GM12878 (cell line): ENCODE measurements at regions not wholly inside any gene's neighbourhood (a gene's known extent, or its start where the extent isn't known, plus 50 kb on each side); places are given as distances from the start of the nearest gene placed in this dataset.

Source experiments
- ATAC-seq: fragments of 200-7000 bp; cut with Tn5 transposase; 3 replicates; pipeline ENCODE4 v1.9.1; 2020; ENCODE audit warnings: mild to moderate bottlenecking, moderate library complexity
- BruUV-seq: library from RNA; stranded (reverse); fragments of 400-500 nt; replicated peaks from 2 replicates; lab custom pipeline; 2021; lab: Mats Ljungman, UMichigan
- CTCF ChIA-PET: fragments of 300-600 bp; sonication (Branson Sonifier 250); formaldehyde crosslinking; extraction: SDS; loops from one replicate; lab custom pipeline; 2021; ENCODE audit warnings: inconsistent platforms; lab: Yijun Ruan, JAX
- POLR2A ChIA-PET: fragments of 350-600 bp; formaldehyde crosslinking; extraction: SDS; loops from one replicate; lab custom pipeline; 2021; ENCODE audit warnings: inconsistent platforms; lab: Charles Lee
- RAD21 ChIA-PET: fragments of 300-600 bp; sonication (Branson Sonifier 250); formaldehyde crosslinking; loops from one replicate; lab custom pipeline; 2023; ENCODE audit warnings: antibody characterized with exemption; ENCODE audit not compliant: unreplicated experiment; lab: Charles Lee
- SMC1A ChIA-PET: fragments of 300-600 bp; sonication (Branson Sonifier 250); formaldehyde crosslinking; loops from one replicate; lab custom pipeline; 2023; ENCODE audit not compliant: unreplicated experiment, uncharacterized antibody; lab: Charles Lee
- DNase-seq: peaks from one replicate; pipeline ENCODE4 v3.0.0-alpha.2; 2011; ENCODE audit warnings: low read depth, low spot score
- FAIRE-seq: peaks from 3 replicates; lab custom pipeline; 2011; peaks lifted over from hg19 to GRCh38; lab: Jason Lieb, UNC
- H2AFZ ChIP-seq: 2 replicates; pipeline ENCODE4 v1.6.0; 2011; ENCODE audit warnings: low read depth, low read length, control low read depth; ENCODE audit not compliant: control insufficient read depth
- H3K27ac ChIP-seq: 2 replicates; pipeline ENCODE4 v1.5.1; 2011; ENCODE audit warnings: control low read depth; ENCODE audit not compliant: control insufficient read depth, insufficient read depth
- H3K27me3 ChIP-seq, 2 experiments: replicated peaks in 1 of 2; 2 replicates each; pipeline versions ENCODE4 v1.6.0 to v1.6.1; 2011; ENCODE audit warnings: low read length in 1 of 2; ENCODE audit not compliant: control insufficient read depth in 2 of 2, insufficient read depth in 2 of 2
- H3K36me3 ChIP-seq, 2 experiments: 2 replicates each; pipeline ENCODE4 v1.5.1; 2011; ENCODE audit warnings: low read length in 1 of 2; ENCODE audit not compliant: control insufficient read depth in 2 of 2, insufficient read depth in 2 of 2
- H3K4me1 ChIP-seq: 2 replicates; pipeline ENCODE4 v1.6.1; 2011; ENCODE audit warnings: mild to moderate bottlenecking, low read length, moderate library complexity, mixed read lengths; ENCODE audit not compliant: control insufficient read depth, insufficient read depth
- H3K4me2 ChIP-seq: 2 replicates; pipeline ENCODE4 v1.6.0; 2011; ENCODE audit warnings: control low read depth; ENCODE audit not compliant: control insufficient read depth, insufficient read depth
- H3K4me3 ChIP-seq: fragments of 200-600 bp; sonication (generic); 2 replicates; pipeline ENCODE4 v1.5.1; 2016
- H3K79me2 ChIP-seq: 2 replicates; pipeline ENCODE4 v1.6.0; 2011; ENCODE audit warnings: low read length; ENCODE audit not compliant: control insufficient read depth, insufficient read depth
- H3K9ac ChIP-seq: 2 replicates; pipeline ENCODE4 v1.8.0; 2011; ENCODE audit warnings: low read length, control low read depth, mixed read lengths; ENCODE audit not compliant: control insufficient read depth, insufficient read depth
- H3K9me3 ChIP-seq: replicated peaks from 3 replicates; pipeline ENCODE4 v1.5.1; 2011; ENCODE audit warnings: mild to moderate bottlenecking, low read length; ENCODE audit not compliant: control insufficient read depth, insufficient read depth
- H4K20me1 ChIP-seq: 2 replicates; pipeline ENCODE4 v1.6.0; 2011; ENCODE audit not compliant: control insufficient read depth, insufficient read depth
- BACH1 ChIP-seq: fragments of 450-650 bp; IDR thresholded peaks from 2 replicates; pipeline ENCODE4 v1.6.1; 2017; ENCODE audit warnings: mild to moderate bottlenecking, borderline replicate concordance
- BCL11A ChIP-seq: IDR thresholded peaks from 2 replicates; pipeline ENCODE4 v1.6.1; 2011; ENCODE audit warnings: low read depth, low read length
- BHLHE40 ChIP-seq, 2 experiments: fragments of 450-650 bp in 1 of 2; IDR thresholded peaks; 2 replicates each; pipeline ENCODE4 v1.6.1; 2011 to 2017; ENCODE audit warnings: low read depth in 2 of 2, borderline replicate concordance in 1 of 2, improper control_type of control experiment in 1 of 2, low read length in 1 of 2, mild to moderate bottlenecking in 1 of 2
- EP300 ChIP-seq, 2 experiments: fragments of 150-350 bp in 1 of 2; IDR thresholded peaks; 2 replicates each; pipeline ENCODE4 v1.6.1; 2011 to 2012; ENCODE audit warnings: low read depth in 2 of 2, low read length in 2 of 2, borderline replicate concordance in 1 of 2, improper control_type of control experiment in 1 of 2, inconsistent platforms in 1 of 2; ENCODE audit not compliant: control insufficient read depth in 1 of 2
- ESRRA ChIP-seq: IDR thresholded peaks from 2 replicates; pipeline ENCODE4 v1.6.1; 2012; ENCODE audit warnings: mild to moderate bottlenecking, low read length, improper control_type of control experiment
- IKZF2 ChIP-seq, 2 experiments: fragments of 450-650 bp; IDR thresholded peaks; 2 replicates each; pipeline ENCODE4 v1.6.1; 2017; ENCODE audit warnings: mild to moderate bottlenecking in 2 of 2, moderate library complexity in 2 of 2
- KDM1A ChIP-seq: fragments of 200-600 bp; sonication (generic); IDR thresholded peaks from 2 replicates; pipeline ENCODE4 v1.6.1; 2016; ENCODE audit warnings: borderline replicate concordance
- MEF2B ChIP-seq: fragments of 450-650 bp; IDR thresholded peaks from 2 replicates; pipeline ENCODE4 v1.6.1; 2018; ENCODE audit warnings: mild to moderate bottlenecking, moderate library complexity; ENCODE audit not compliant: partially characterized antibody, poor library complexity, severe bottlenecking
- PAX8 ChIP-seq: fragments of 450-650 bp; IDR thresholded peaks from 2 replicates; pipeline ENCODE4 v1.6.1; 2017; ENCODE audit warnings: mild to moderate bottlenecking, moderate library complexity
- RAD51 ChIP-seq: fragments of 450-650 bp; IDR thresholded peaks from 2 replicates; pipeline ENCODE4 v1.6.1; 2016; ENCODE audit warnings: moderate library complexity, mild to moderate bottlenecking, inconsistent platforms
- RUNX3 ChIP-seq: IDR thresholded peaks from 2 replicates; pipeline ENCODE4 v1.6.1; 2012; ENCODE audit warnings: low read length, inconsistent platforms
- SUZ12 ChIP-seq: fragments of 200-600 bp; sonication (generic); IDR thresholded peaks from one replicate; pipeline ENCODE4 v1.6.1; 2018; ENCODE audit warnings: antibody characterized with exemption, mild to moderate bottlenecking; ENCODE audit not compliant: unreplicated experiment
- YBX1 ChIP-seq: fragments of 450-650 bp; IDR thresholded peaks from 2 replicates; pipeline ENCODE4 v1.6.1; 2016; ENCODE audit warnings: antibody characterized with exemption
- WGBS: methylation state at CpG from one replicate; pipeline ENCODE4 v1.1.6; 2016; ENCODE audit warnings: low lambda C conversion rate; ENCODE audit not compliant: insufficient replicate concordance, insufficient coverage; ENCODE audit errors: missing lambda C conversion rate; 5-methylcytosine and 5-hydroxymethylcytosine counted together
- in situ Hi-C: fragments of 300-500 bp; cut with MboI; formaldehyde crosslinking; loops from 9 replicates; pipeline ENCODE4 v1.14.3; 2018; ENCODE audit warnings: mixed read lengths
- intact Hi-C: fragments of 100-400 bp; cut with micrococcal nuclease; formaldehyde crosslinking; loops from one replicate; pipeline ENCODE4 v1.14.2; 2022; ENCODE audit not compliant: unreplicated experiment
- TF ChIP-seq, protein P1 (sequence below): IDR thresholded peaks from 2 replicates; pipeline ENCODE4 v1.6.1; 2012; ENCODE audit warnings: low read length, inconsistent platforms
- TF ChIP-seq, protein P2 (sequence below): fragments of 450-650 bp; IDR thresholded peaks from 2 replicates; pipeline ENCODE4 v1.6.1; 2017; ENCODE audit warnings: low read depth, mild to moderate bottlenecking, moderate library complexity

DNA sequence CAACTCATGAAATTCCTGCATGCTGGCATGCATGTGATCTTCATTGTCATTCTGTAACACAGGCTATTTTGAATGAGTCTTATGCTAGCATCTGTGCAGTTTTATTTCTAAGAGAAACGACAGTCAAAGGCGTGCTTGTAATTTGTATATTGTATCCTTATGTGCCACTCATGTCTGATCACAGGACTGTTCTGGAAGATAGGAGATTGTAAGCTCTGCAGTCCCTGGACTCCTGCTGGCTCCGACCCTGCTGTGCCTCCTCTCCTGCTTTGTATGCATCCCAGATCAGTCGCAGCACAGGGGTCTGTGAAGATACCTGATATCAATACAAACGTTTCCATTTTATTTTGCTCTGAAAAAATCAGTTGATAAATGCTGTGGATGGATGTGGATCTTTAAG, 653.1 kb downstream of the LIG4 start (continued):
- TF ChIP-seq MEF2B (no peak), IKZF2 (IDR thresholded peaks at IDR 0.05) (no peak)

DNA sequence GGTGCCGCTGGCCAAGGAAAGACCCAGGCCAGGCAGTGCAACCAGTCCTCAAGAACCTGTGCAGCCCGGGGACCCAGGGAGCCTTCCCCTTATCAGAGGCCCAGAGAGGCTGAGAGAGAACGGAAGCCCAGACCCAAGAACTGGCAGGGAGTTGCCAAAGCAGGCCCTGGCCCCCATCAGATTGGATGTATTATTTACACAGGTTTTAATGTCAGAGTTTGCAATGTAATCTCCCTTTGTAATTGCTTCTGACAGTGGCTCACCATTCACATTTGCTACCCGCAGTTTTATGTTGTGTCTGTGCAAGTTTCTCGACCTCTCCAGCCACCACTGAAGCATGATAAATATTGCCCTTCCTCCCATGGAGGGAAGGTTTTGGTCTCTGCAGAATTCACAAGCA, 660.9 kb downstream of the LIG4 start:
- ATAC-seq: no peak
- intact Hi-C loops (no loop called here), in situ Hi-C loops (no loop called here)
- TF ChIP-seq BACH1 (no peak), BHLHE40 (IDR thresholded peaks at IDR 0.05; ENCODE audit: borderline replicate concordance in 1 of 2, low read depth in 2 of 2, low read length in 1 of 2) (no peak), RUNX3 (no peak), SUZ12 (no peak), EP300 (IDR thresholded peaks at IDR 0.05; ENCODE audit: borderline replicate concordance in 1 of 2, control insufficient read depth in 1 of 2, low read depth in 2 of 2, low read length in 2 of 2) (no peak), KDM1A (no peak), PAX8 (no peak), ESRRA (no peak), YBX1 (no peak), BCL11A (no peak), RAD51 (no peak)
- TF ChIP-seq, protein P1, sequence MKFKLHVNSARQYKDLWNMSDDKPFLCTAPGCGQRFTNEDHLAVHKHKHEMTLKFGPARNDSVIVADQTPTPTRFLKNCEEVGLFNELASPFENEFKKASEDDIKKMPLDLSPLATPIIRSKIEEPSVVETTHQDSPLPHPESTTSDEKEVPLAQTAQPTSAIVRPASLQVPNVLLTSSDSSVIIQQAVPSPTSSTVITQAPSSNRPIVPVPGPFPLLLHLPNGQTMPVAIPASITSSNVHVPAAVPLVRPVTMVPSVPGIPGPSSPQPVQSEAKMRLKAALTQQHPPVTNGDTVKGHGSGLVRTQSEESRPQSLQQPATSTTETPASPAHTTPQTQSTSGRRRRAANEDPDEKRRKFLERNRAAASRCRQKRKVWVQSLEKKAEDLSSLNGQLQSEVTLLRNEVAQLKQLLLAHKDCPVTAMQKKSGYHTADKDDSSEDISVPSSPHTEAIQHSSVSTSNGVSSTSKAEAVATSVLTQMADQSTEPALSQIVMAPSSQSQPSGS: no peak
- TF ChIP-seq, protein P2, sequence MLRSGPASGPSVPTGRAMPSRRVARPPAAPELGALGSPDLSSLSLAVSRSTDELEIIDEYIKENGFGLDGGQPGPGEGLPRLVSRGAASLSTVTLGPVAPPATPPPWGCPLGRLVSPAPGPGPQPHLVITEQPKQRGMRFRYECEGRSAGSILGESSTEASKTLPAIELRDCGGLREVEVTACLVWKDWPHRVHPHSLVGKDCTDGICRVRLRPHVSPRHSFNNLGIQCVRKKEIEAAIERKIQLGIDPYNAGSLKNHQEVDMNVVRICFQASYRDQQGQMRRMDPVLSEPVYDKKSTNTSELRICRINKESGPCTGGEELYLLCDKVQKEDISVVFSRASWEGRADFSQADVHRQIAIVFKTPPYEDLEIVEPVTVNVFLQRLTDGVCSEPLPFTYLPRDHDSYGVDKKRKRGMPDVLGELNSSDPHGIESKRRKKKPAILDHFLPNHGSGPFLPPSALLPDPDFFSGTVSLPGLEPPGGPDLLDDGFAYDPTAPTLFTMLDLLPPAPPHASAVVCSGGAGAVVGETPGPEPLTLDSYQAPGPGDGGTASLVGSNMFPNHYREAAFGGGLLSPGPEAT: no peak
- Histone ChIP-seq H3K4me2 (no peak overlapping the region), H4K20me1 (no peaks in the 10 kb centered on the region), H2AFZ (no peak overlapping the region), H3K27me3 (no peaks in the 10 kb centered on the region), H3K79me2 (no peaks in the 10 kb centered on the region), H3K27ac (no peak overlapping the region), H3K4me1 (no peaks in the 10 kb centered on the region), H3K9me3 (no peaks in the 10 kb centered on the region), H3K4me3 (no peak overlapping the region), H3K9ac (no peak overlapping the region), H3K36me3 (no peaks in the 10 kb centered on the region)
- FAIRE-seq: no peak
- ChIA-PET CTCF (no interaction called here), POLR2A (no interaction called here), RAD21 (no interaction called here), SMC1A (no interaction called here)
- no peak for DNase-seq
- BruUV-seq: no TSS peak
- WGBS: 32% methylated on average over 5 of the region's 5 CpGs
